ENCODE measurements at regions not wholly inside any gene's neighbourhood (a gene's known extent, or its start where the extent isn't known, plus 50 kb on each side); places are given as distances from the start of the nearest gene placed in this dataset.

DNA sequence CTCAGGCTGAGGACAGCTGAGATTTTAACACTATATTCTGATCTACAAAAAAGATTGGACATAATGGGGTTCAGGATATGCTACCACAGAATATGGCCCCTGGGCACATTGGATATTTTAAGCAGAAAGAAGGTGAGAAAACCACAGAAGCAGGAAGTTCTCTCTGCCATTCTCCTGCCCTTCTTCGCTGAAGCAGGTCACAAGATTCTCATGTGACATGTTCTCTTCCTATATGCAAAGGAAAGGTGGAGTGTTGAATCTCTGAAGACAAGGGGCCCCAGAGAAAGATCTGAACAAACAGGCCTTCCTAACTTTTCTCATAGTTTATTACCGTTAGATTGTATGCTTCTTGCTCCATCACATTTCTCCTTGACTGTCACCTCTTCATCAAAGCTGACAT, 285.7 kb downstream of the S1PR1 start:
- Histone ChIP-seq H3K27me3 (replicated peaks; ENCODE audit: control insufficient read depth, insufficient read depth, low read length) (no peaks in the 10 kb centered on the region), H3K4me3 (ENCODE audit: low read length) (no peak overlapping the region), H3K9me3 (ENCODE audit: control insufficient read depth, low read length) (no peaks in the 10 kb centered on the region), H3K36me3 (ENCODE audit: control insufficient read depth, insufficient read depth, low read length, severe bottlenecking) (no peaks in the 10 kb centered on the region), H3K9ac (ENCODE audit: low read length) (no peak overlapping the region), H3K4me1 (ENCODE audit: control insufficient read depth, insufficient read depth, low read length) (no peaks in the 10 kb centered on the region)
- DNase-seq (ENCODE audit: low read depth), result no peak

GRCh38 chr1:101526813-101527212, 290.0 kb downstream of the S1PR1 start:
- no peak for DNase-seq (ENCODE audit: low read depth)
- Histone ChIP-seq H3K27me3 (replicated peaks; ENCODE audit: control insufficient read depth, insufficient read depth, low read length) (peaks cover 8% of the 10 kb centered on the region), H3K4me1 (ENCODE audit: control insufficient read depth, insufficient read depth, low read length) (peaks cover under 1% of the 10 kb centered on the region), H3K4me3 (ENCODE audit: low read length) (no peak overlapping the region), H3K9me3 (ENCODE audit: control insufficient read depth, low read length) (no peaks in the 10 kb centered on the region), H3K36me3 (ENCODE audit: control insufficient read depth, insufficient read depth, low read length, severe bottlenecking) (no peaks in the 10 kb centered on the region), H3K9ac (ENCODE audit: low read length) (no peak overlapping the region)

- Histone ChIP-seq H3K4me1 (ENCODE audit: control insufficient read depth, insufficient read depth, low read length) (peaks cover 8% of the 10 kb centered on the region), H3K4me3 (ENCODE audit: low read length) (no peak overlapping the region), H3K9ac (ENCODE audit: low read length) (no peak overlapping the region), H3K36me3 (ENCODE audit: control insufficient read depth, insufficient read depth, low read length, severe bottlenecking) (no peaks in the 10 kb centered on the region), H3K9me3 (ENCODE audit: control insufficient read depth, low read length) (no peaks in the 10 kb centered on the region), H3K27me3 (replicated peaks; ENCODE audit: control insufficient read depth, insufficient read depth, low read length) (peaks cover 8% of the 10 kb centered on the region)
- DNase-seq (ENCODE audit: low read depth), result no peak
These were observed 295.6 kb downstream of the S1PR1 start for GRCh38 chr1:101532377-101532776.

- no peak for DNase-seq (ENCODE audit: low read depth)
- H3K9ac ChIP-seq (ENCODE audit: low read length), result no peak overlapping the region
- H3K4me1 ChIP-seq (ENCODE audit: control insufficient read depth, insufficient read depth, low read length), result no peaks in the 10 kb centered on the region
- no peak overlapping the region for H3K4me3 ChIP-seq (ENCODE audit: low read length)
- no peaks in the 10 kb centered on the region for H3K36me3 ChIP-seq (ENCODE audit: control insufficient read depth, insufficient read depth, low read length, severe bottlenecking)
- H3K9me3 ChIP-seq (ENCODE audit: control insufficient read depth, low read length), result no peaks in the 10 kb centered on the region
- H3K27me3 ChIP-seq (replicated peaks; ENCODE audit: control insufficient read depth, insufficient read depth, low read length), result no peaks in the 10 kb centered on the region
These were observed 303.3 kb downstream of the S1PR1 start for GRCh38 chr1:101540161-101540560.

GRCh38 chr1:101546885-101547284, 310.1 kb downstream of the S1PR1 start:
- no peaks in the 10 kb centered on the region for H3K9me3 ChIP-seq (ENCODE audit: control insufficient read depth, low read length)
- H3K36me3 ChIP-seq (ENCODE audit: control insufficient read depth, insufficient read depth, low read length, severe bottlenecking), result no peaks in the 10 kb centered on the region
- no peak overlapping the region for H3K4me3 ChIP-seq (ENCODE audit: low read length)
- H3K27me3 ChIP-seq (replicated peaks; ENCODE audit: control insufficient read depth, insufficient read depth, low read length), result no peaks in the 10 kb centered on the region
- H3K4me1 ChIP-seq (ENCODE audit: control insufficient read depth, insufficient read depth, low read length), result no peaks in the 10 kb centered on the region
- H3K9ac ChIP-seq (ENCODE audit: low read length), result no peak overlapping the region
- DNase-seq (ENCODE audit: low read depth), result no peak

GRCh38 chr1:101547357-101547756, 310.5 kb downstream of the S1PR1 start:
- no peak for DNase-seq (ENCODE audit: low read depth)
- Histone ChIP-seq H3K9ac (ENCODE audit: low read length) (no peak overlapping the region), H3K36me3 (ENCODE audit: control insufficient read depth, insufficient read depth, low read length, severe bottlenecking) (no peaks in the 10 kb centered on the region), H3K27me3 (replicated peaks; ENCODE audit: control insufficient read depth, insufficient read depth, low read length) (no peaks in the 10 kb centered on the region), H3K4me1 (ENCODE audit: control insufficient read depth, insufficient read depth, low read length) (no peaks in the 10 kb centered on the region), H3K4me3 (ENCODE audit: low read length) (no peak overlapping the region), H3K9me3 (ENCODE audit: control insufficient read depth, low read length) (no peaks in the 10 kb centered on the region)

DNA sequence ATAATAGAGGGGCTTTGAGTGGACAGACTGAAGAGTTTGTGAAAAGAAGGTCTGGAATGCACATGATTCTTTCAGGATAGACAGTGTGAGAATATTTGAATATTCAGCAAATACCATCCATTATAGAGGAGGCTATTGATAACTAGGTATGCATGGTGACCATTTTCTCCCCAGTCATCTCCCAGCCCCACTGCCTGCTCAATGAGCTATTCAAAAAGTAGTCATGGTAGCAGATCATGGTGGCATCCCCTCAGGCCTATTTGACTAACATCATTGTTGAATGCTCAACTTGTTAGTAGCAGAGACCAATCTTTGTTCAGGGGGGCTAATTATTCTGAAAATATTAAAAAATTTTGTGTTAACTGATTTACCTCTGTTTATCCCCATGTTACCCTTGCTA, 311.6 kb downstream of the S1PR1 start:
- Histone ChIP-seq H3K9me3 (ENCODE audit: control insufficient read depth, low read length) (no peaks in the 10 kb centered on the region), H3K9ac (ENCODE audit: low read length) (no peak overlapping the region), H3K36me3 (ENCODE audit: control insufficient read depth, insufficient read depth, low read length, severe bottlenecking) (no peaks in the 10 kb centered on the region), H3K4me3 (ENCODE audit: low read length) (no peak overlapping the region), H3K27me3 (replicated peaks; ENCODE audit: control insufficient read depth, insufficient read depth, low read length) (no peaks in the 10 kb centered on the region), H3K4me1 (ENCODE audit: control insufficient read depth, insufficient read depth, low read length) (no peaks in the 10 kb centered on the region)
- no peak for DNase-seq (ENCODE audit: low read depth)

DNA sequence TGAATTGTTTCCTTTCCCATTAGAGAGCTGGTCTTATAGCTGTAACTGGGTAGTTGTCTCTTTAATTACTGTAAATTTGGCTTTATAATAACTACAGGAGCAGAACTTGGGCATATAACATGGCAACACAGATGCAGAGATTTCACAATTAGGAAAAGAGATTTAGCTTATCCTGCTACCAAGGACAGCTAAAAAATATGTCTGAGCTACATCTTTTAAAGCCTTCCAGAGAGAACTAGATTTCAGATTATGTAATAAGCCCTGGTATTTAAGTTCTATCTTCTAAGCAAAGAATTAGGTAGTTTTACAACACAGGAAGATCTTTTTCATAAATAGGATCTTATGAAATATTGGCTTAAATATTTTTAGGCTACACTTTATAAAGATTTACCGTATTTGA, 313.8 kb downstream of the S1PR1 start:
- no peaks in the 10 kb centered on the region for H3K9me3 ChIP-seq (ENCODE audit: control insufficient read depth, low read length)
- no peak overlapping the region for H3K9ac ChIP-seq (ENCODE audit: low read length)
- no peaks in the 10 kb centered on the region for H3K27me3 ChIP-seq (replicated peaks; ENCODE audit: control insufficient read depth, insufficient read depth, low read length)
- no peaks in the 10 kb centered on the region for H3K36me3 ChIP-seq (ENCODE audit: control insufficient read depth, insufficient read depth, low read length, severe bottlenecking)
- H3K4me3 ChIP-seq (ENCODE audit: low read length), result no peak overlapping the region
- DNase-seq (ENCODE audit: low read depth), result no peak
- no peaks in the 10 kb centered on the region for H3K4me1 ChIP-seq (ENCODE audit: control insufficient read depth, insufficient read depth, low read length)

DNA sequence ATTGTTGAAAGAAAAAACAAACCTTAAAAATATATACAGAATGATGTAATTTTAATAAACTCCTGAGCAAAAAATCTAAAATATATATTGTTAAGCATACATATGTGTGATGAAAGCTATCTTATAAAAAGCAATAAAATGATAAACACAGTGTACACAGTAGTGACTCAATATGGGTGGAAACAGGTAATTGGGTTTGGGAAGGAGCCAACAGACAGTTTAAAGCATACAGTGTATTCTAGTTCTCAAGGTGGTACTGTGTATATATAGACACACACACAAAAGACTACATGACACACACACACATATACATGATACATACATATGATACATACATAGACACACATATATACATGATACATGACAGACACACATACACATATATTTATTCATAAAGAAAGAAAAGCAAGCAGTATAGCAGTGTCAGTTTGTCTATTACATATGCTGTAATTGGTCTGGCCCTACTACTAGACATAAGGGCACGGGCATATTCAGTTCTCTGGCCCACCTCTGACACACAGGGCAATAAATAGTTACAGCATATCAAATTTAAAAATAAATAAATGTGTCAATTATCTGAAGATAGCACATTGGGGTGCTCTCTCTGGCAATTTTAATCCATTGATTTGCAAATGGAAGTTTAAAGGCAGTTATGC, 330.2 kb downstream of the S1PR1 start:
- Histone ChIP-seq H3K4me1 (ENCODE audit: control insufficient read depth, insufficient read depth, low read length) (no peaks in the 10 kb centered on the region), H3K9ac (ENCODE audit: low read length) (no peak overlapping the region), H3K9me3 (ENCODE audit: control insufficient read depth, low read length) (peaks cover 10% of the 10 kb centered on the region), H3K4me3 (ENCODE audit: low read length) (no peak overlapping the region), H3K36me3 (ENCODE audit: control insufficient read depth, insufficient read depth, low read length, severe bottlenecking) (no peaks in the 10 kb centered on the region), H3K27me3 (replicated peaks; ENCODE audit: control insufficient read depth, insufficient read depth, low read length) (no peaks in the 10 kb centered on the region)
- DNase-seq (ENCODE audit: low read depth), result no peak

GRCh38 chr1:101567582-101568189, 330.9 kb downstream of the S1PR1 start:
- H3K9me3 ChIP-seq (ENCODE audit: control insufficient read depth, low read length), result peaks cover 10% of the 10 kb centered on the region
- DNase-seq (ENCODE audit: low read depth), result peak; percentile 61
- no peaks in the 10 kb centered on the region for H3K4me1 ChIP-seq (ENCODE audit: control insufficient read depth, insufficient read depth, low read length)
- no peak overlapping the region for H3K9ac ChIP-seq (ENCODE audit: low read length)
- no peaks in the 10 kb centered on the region for H3K27me3 ChIP-seq (replicated peaks; ENCODE audit: control insufficient read depth, insufficient read depth, low read length)
- H3K4me3 ChIP-seq (ENCODE audit: low read length), result no peak overlapping the region
- no peaks in the 10 kb centered on the region for H3K36me3 ChIP-seq (ENCODE audit: control insufficient read depth, insufficient read depth, low read length, severe bottlenecking)

DNA sequence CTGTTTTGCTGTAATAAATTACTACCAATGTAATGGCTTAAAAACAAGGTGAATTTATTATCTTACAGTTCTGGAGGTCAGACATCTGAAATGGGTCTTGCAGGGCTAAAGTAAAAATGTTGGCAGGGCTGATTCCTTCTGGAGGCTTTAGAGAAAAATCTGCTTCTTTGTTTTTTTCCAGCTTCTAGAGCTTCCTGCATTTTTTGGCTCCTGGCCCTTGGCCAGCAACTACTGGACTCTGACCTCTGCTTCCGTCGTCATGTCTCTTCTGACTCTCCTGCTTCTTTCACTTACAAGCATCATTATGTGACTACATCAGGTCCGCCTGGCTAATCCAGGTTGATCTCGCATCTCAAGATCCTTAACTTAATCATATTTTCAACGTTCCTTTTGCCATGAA, 350.9 kb downstream of the S1PR1 start:
- H3K9me3 ChIP-seq (ENCODE audit: control insufficient read depth, low read length), result peaks cover 4% of the 10 kb centered on the region
- peaks cover 5% of the 10 kb centered on the region for H3K27me3 ChIP-seq (replicated peaks; ENCODE audit: control insufficient read depth, insufficient read depth, low read length)
- H3K36me3 ChIP-seq (ENCODE audit: control insufficient read depth, insufficient read depth, low read length, severe bottlenecking), result no peaks in the 10 kb centered on the region
- H3K4me3 ChIP-seq (ENCODE audit: low read length), result no peak overlapping the region
- H3K4me1 ChIP-seq (ENCODE audit: control insufficient read depth, insufficient read depth, low read length), result no peaks in the 10 kb centered on the region
- no peak overlapping the region for H3K9ac ChIP-seq (ENCODE audit: low read length)
- peak; percentile 0 for DNase-seq (ENCODE audit: low read depth)

DNA sequence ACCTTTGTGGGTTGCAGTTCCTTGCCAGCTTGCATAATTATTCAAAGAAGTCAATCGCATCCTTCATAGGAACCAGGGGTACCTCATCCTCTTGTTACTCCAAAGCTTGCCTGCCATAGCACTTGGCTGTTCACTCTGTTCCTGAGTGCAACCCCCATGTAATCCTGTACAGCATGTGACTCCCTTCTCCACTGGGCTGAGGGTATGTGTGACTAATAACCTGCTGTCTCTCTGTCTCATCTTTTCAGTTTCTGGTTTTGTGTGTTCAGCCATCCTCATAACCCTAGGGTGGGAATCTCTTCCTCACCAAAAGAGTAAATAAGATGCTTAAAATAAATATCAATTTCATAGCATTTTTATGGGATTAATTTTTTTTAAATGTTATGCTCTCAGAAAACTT, 351.9 kb downstream of the S1PR1 start:
- peaks cover 4% of the 10 kb centered on the region for H3K9me3 ChIP-seq (ENCODE audit: control insufficient read depth, low read length)
- H3K9ac ChIP-seq (ENCODE audit: low read length), result no peak overlapping the region
- H3K27me3 ChIP-seq (replicated peaks; ENCODE audit: control insufficient read depth, insufficient read depth, low read length), result no peaks in the 10 kb centered on the region
- no peak for DNase-seq (ENCODE audit: low read depth)
- no peak overlapping the region for H3K4me3 ChIP-seq (ENCODE audit: low read length)
- H3K36me3 ChIP-seq (ENCODE audit: control insufficient read depth, insufficient read depth, low read length, severe bottlenecking), result no peaks in the 10 kb centered on the region
- H3K4me1 ChIP-seq (ENCODE audit: control insufficient read depth, insufficient read depth, low read length), result no peaks in the 10 kb centered on the region

All from adipocyte (in vitro differentiated cells).